ENCODE measurements at regions not wholly inside any gene's neighbourhood (a gene's known extent, or its start where the extent isn't known, plus 50 kb on each side); places are given as distances from the start of the nearest gene placed in this dataset.

GRCh38 chr3:53957831-53958230 lies 66.2 kb upstream of the SELENOK start:
- DNase-seq (ENCODE audit: low read depth in 4 of 4, low spot score in 3 of 4) = no peak

- DNase-seq (ENCODE audit: low read depth in 4 of 4, low spot score in 3 of 4) = no peak
These were observed 64.9 kb upstream of the SELENOK start for GRCh38 chr3:53956586-53956985.

DNA sequence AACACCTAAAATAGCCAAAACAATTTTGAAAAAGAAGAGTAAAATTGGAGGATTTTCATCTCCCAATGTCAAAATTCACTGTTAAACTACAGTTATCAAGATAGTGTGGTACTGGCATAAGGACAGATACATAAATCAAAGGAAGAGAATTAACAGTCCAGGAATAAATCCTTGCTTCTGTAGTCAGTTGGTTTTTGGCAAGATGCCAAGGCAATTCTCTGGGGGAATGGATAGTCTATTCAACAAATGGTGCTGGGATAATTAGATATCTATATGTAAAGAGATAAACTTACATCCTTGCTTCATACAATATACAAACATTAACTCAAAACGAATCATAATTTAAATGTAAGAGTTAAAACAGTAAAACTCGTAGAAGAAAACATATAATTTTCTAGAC lies 57.9 kb upstream of the SELENOK start:
- no peak for DNase-seq (ENCODE audit: low read depth in 4 of 4, low spot score in 3 of 4)

GRCh38 chr3:53948174-53948573 lies 56.5 kb upstream of the SELENOK start:
- no peak for DNase-seq (ENCODE audit: low read depth in 4 of 4, low spot score in 3 of 4)

GRCh38 chr3:53944028-53944427 lies 52.4 kb upstream of the SELENOK start:
- no peak for DNase-seq (ENCODE audit: low read depth in 4 of 4, low spot score in 3 of 4)

- no peak for DNase-seq (ENCODE audit: low read depth in 4 of 4, low spot score in 3 of 4)
These were observed 50.3 kb upstream of the SELENOK start for GRCh38 chr3:53941950-53942349.
